ENCODE measurements at regions not wholly inside any gene's neighbourhood (a gene's known extent, or its start where the extent isn't known, plus 50 kb on each side); places are given as distances from the start of the nearest gene placed in this dataset.

- TF ChIP-seq ZBTB40 (IDR thresholded peaks at IDR 0.05; ENCODE audit: borderline replicate concordance) (no peak), BACH1 (IDR thresholded peaks at IDR 0.05; ENCODE audit: borderline replicate concordance) (no peak), NR2C2 (IDR thresholded peaks at IDR 0.05; ENCODE audit: borderline replicate concordance, control insufficient read depth, insufficient read length, low read depth) (no peak), KLF5 (IDR thresholded peaks at IDR 0.05; ENCODE audit: partially characterized antibody) (no peak), FOXM1 (IDR thresholded peaks at IDR 0.05; ENCODE audit: low read depth, low read length) (no peak), LARP7 (IDR thresholded peaks at IDR 0.05) (no peak), ZNF274 (IDR thresholded peaks at IDR 0.05; ENCODE audit: insufficient read depth, insufficient read length) (no peak), RB1 (IDR thresholded peaks at IDR 0.05; ENCODE audit: borderline replicate concordance) (no peak)
Measured at GRCh38 chr2:120879431-120880295, 144.0 kb downstream of the GLI2 start (continued).

- H3K4me3 ChIP-seq, result no peak overlapping the region
- no peaks in the 10 kb centered on the region for H3K79me2 ChIP-seq (ENCODE audit: control insufficient read depth, insufficient read depth, low read length)
- no peaks in the 10 kb centered on the region for H4K20me1 ChIP-seq (ENCODE audit: control insufficient read depth, insufficient read depth)
- H3K4me1 ChIP-seq (ENCODE audit: control insufficient read depth, insufficient read depth, low read length), result no peaks in the 10 kb centered on the region
- ChIA-PET SMC1A (ENCODE audit: uncharacterized antibody, unreplicated experiment) (no interaction called here), RAD21 (ENCODE audit: unreplicated experiment) (no interaction called here), POLR2A (no interaction called here), CTCF (no interaction called here)
- FAIRE-seq, result no peak
- H3K4me2 ChIP-seq (ENCODE audit: control insufficient read depth, insufficient read depth), result no peak overlapping the region
- no peaks in the 10 kb centered on the region for H3K9me3 ChIP-seq (replicated peaks; ENCODE audit: control insufficient read depth, insufficient read depth, low read length)
- no peak for DNase-seq (ENCODE audit: low read depth, low spot score)
- BruUV-seq (replicated peaks), result no TSS peak
- no peak overlapping the region for H3K9ac ChIP-seq (ENCODE audit: control insufficient read depth, insufficient read depth, low read length)
- ATAC-seq, result no peak
- intact Hi-C loops (cut with micrococcal nuclease; ENCODE audit: unreplicated experiment), result no loop called here
- WGBS (ENCODE audit: insufficient coverage, insufficient replicate concordance, low lambda C conversion rate, missing lambda C conversion rate), result 47% methylated on average over 7 of the region's 7 CpGs
- no peak overlapping the region for H3K27ac ChIP-seq (ENCODE audit: control insufficient read depth, insufficient read depth)
- H3K27me3 ChIP-seq (replicated peaks in 1 of 2; ENCODE audit: control insufficient read depth in 2 of 2, insufficient read depth in 2 of 2, low read length in 1 of 2), result peaks cover 0 to 3% of the 10 kb centered on the region in 2 experiments; a peak in 1 of 4 replicates
- in situ Hi-C loops (cut with MboI), result no loop called here
- no peaks in the 10 kb centered on the region for H3K36me3 ChIP-seq (ENCODE audit: control insufficient read depth in 2 of 2, insufficient read depth in 2 of 2, low read length in 1 of 2)
- no peak overlapping the region for H2AFZ ChIP-seq (ENCODE audit: control insufficient read depth, low read depth, low read length)
- TF ChIP-seq KLF5 (IDR thresholded peaks at IDR 0.05; ENCODE audit: partially characterized antibody), result no peak
- TF ChIP-seq TARDBP (IDR thresholded peaks at IDR 0.05; ENCODE audit: borderline replicate concordance), result no peak
- no peak for TF ChIP-seq MLLT1 (IDR thresholded peaks at IDR 0.05)
- no peak for TF ChIP-seq SUZ12 (IDR thresholded peaks at IDR 0.05; ENCODE audit: unreplicated experiment)
Measured at GRCh38 chr2:120880381-120880780, 144.7 kb downstream of the GLI2 start.
